GM20431 (cell line): ENCODE measurements at regions not wholly inside any gene's neighbourhood (a gene's known extent, or its start where the extent isn't known, plus 50 kb on each side); places are given as distances from the start of the nearest gene placed in this dataset.
"Not testable (repeated sequence)": the region's sequence is repeated elsewhere in the genome, so short reads cannot be mapped to it uniquely, and the experiment has no call there.

Source experiments
- in situ Hi-C: fragments of 300-500 bp; cut with MseI, MboI; formaldehyde crosslinking; loops from one replicate; pipeline ENCODE4 v1.15.0; 2020; ENCODE audit warnings: low sequenced_read_pairs; ENCODE audit not compliant: unreplicated experiment

DNA sequence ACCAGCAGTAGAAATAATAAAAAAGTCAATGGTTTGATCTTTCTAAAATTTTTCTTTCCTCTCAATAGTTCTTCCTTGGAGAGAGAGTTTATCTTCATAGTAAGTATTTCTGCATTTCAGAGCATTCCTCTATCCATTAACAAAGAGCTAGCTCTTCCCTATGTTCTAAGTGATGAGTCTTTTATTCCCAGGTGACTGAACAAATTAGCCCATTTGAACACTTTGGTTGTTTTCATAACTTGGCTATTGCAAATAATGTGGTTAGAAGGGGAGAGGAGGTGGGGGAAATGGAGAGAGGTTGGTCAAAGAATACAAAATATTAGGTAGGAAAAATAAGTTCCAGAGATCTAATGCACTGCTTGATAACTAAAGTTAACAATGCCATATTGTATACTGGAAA lies 598.9 kb downstream of the KCNT2 start:
- in situ Hi-C loops: no loop called here

DNA sequence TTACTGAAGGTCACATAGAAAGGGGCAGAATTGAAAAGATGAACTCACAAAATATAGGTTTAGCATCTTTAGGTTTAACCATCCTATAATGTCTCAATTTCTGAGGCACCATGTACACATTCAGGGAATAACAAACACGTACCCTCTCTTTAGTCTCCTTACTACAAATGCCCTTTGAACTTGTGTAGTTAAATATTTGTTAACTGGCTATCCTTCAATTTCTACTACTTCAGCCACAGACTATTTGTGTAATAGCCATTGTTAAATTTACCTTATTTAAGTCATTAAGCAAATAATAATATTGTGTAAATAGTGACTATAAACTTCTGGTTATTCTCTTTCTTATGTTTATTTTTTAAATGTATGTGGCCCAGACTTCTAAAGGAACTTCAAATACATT lies 600.5 kb downstream of the KCNT2 start:
- in situ Hi-C loops: no loop called here

DNA sequence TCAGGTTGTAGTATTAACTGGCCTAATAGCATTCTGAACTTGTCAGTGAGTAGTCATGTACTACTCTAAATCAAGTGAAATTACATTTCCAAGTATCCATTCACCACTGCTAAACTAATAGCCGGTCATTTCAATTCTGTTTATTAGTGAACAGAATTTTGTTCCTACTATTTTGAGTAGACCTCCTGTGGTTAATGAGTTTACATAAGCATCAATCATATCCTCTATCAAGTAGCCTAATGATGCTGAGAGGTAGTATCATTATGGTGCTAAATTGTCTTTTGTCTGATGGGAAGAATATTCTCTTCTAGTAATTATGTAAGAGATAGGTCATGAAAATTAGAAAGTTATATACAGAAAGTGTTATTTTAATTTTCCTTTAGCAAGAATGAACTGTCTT lies 602.8 kb downstream of the KCNT2 start:
- in situ Hi-C loops: no loop called here

DNA sequence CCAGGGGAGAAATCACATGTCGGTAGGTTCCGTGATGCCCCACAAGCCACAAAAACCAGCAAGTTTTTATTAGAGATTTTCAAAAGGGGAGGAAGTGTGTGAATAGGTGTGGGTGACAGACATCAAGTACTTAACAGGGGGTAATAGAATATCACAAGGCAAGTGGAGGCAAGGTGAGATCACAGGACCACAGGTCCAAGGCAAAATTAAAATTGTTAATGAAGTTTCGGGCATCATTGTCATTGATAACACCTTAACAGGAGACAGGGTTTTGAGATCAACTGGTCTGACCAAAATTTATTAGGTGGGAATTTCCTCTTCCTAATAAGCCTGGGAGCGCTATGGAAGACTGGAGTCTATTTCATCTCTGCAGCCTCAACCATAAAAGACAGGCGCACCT lies 603.9 kb downstream of the KCNT2 start:
- in situ Hi-C loops: not testable (repeated sequence)

DNA sequence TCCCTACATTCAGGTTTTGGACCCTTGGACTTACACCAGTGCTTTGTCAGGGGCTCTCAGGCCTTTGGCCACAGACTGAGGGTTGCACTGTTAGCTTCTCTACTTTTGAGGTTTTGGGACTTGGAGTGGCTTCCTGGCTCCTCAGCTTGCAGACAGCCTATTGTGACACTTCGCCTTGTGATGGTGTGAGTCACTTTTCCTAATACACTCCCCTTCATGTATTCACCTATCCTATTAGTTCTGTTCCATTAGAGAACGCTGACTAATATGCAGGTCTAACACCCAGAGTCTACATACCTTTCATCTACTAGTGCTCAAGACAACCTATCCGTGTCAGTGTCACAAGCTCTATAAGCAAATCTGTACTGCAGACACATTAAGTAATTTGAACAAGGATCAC lies 605.3 kb downstream of the KCNT2 start:
- in situ Hi-C loops: no loop called here

DNA sequence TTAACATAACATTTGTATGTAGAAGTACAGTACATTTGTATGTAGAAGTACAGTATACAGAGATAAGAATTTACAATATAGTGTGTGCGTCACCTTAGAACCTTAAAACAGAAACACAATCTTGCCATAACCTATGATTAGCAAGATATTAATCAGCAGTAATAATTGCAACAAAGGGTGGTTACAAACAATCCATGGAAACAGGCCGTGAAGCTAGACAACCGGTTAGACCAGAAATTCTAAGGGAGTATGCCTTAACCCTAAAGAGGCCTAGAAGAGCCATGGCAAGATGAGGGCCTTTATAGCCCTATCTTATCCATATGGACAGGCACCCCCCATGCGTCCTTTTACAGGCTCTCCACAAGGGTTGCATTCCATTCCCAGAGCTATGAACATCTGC lies 605.9 kb downstream of the KCNT2 start:
- in situ Hi-C loops: not testable (repeated sequence)

DNA sequence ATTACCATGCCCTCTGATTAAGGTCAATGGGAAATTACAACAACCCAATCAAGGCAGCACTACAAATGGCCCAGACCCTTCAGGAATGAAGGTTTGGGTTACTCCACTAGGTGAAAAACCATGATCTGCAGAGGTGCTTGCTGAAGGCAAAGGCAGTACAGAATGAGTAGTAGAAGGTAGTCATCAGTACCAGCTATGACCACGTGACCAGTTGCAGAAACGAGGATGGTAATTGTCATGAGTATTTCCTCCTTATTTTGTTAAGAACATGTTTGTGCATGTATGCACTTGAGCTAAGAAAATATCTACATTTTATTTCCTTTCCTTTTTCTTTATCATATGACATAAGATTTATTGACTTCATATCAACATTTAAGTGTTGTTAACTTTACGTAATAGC lies 607.1 kb downstream of the KCNT2 start:
- in situ Hi-C loops: no loop called here

DNA sequence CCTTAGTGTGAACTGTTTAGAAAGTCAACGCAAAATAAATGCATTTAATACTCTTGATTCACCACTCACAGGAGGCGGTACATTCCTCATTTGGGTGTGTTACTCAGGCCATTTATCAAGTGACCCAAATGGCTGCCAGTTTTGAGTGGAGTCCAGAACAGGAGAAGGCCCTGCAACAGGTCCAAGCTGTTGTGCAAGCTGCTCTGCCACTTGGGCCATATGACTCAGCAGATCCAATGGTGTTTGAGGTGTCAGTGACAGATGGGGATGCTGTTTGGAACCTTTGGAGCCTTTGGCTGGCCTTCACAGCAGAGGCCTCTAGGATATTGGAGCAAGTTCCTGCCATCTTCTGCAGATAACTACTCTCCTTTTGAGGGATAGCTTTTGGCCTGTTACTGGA lies 609.2 kb downstream of the KCNT2 start:
- in situ Hi-C loops: no loop called here

DNA sequence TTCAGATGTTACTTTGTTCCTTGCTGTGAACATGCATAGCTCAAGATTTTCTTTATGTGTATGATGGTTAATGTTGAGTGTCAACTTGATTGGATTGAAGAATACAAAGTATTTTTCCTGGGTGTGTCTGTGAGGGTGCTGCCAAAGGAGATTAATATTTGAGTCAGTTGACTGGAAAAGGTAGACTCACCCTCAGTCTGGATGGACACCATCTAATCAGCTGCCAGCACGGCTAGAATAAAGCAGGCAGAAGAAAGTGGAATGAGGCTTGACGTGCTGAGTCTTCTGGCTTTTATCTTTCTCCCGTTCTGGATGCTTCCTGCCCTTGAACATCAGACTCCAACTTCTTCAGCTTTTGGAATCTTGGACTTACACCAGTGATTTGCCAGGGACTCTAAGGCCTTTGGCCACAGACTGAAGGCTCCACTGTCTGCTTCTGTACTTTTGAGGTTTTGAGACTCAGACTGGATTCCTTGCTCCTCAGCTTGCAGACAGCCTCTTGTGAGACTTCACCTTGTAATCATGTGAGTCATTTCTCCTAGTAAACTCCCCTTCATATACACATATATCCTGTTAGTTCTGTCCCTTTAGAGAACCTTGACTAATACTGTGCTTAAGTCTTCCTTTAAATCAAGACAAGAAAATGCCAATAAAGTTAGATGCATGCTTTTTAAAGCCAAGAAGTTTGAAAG lies 626.6 kb downstream of the KCNT2 start:
- in situ Hi-C loops: no loop called here

DNA sequence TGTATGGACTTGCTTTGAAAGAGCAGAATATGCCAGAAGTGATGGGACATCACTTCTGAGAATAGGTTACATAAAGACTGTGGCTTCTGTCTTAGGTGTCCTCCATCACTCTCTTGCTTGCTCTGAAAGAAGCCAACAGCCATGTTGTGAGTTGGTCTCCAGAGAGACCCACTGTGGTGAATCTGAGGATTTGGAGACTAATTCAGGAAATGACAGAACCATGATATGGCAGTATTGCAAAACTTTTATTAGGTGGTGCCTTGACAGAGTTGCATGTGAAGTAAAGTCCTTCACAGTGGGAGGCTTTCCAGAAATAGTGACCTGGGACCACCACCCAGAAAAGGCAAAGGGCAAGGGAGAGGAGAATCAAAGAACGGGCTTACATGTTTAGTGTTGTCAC lies 628.6 kb downstream of the KCNT2 start:
- in situ Hi-C loops: no loop called here

DNA sequence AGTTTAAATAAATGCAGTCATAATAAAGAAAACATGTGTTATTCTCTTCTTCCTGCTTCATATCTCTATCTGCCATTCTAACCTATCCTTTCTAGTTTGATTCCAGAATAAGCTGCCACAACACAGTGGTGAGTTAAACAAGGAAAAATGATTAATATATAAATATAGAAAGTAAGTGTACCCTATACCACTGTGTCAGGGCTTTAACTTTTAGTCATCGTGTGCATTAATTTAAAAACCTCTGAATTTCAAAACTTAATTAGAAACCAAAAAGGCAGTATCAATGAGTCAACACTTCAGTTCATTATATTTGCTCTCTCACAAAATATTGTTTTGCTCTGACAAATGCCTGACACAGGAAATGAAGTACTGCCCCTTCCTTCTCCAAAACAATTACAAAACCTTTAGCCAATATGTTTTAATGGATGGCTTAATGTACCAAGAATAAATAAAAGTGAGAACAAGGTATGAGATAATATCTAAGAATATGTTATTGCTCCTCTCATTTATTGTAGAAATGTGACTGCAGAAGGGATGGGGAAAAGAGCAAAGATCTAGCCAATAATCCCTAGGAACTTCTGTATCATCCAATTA lies 634.8 kb downstream of the KCNT2 start:
- in situ Hi-C loops: no loop called here

DNA sequence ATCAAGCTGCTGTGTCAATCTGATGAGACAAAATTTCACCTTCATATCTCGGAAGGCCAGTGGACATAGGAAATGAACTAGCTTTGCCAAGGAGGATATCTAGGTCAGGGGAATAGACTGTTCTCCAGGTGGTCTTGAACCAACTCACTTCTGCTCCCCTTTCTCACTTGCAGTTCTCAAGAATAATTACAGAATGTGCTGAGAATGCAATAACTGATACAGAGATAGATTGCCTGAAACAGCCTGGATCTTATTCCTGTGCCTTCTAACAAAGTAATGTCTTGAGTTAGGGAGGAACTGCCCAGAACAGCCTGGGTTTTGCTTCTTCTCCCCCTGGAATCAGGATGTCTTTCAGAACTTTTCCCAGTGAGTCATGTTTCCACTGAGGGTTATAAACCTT lies 636.7 kb downstream of the KCNT2 start:
- in situ Hi-C loops: no loop called here

DNA sequence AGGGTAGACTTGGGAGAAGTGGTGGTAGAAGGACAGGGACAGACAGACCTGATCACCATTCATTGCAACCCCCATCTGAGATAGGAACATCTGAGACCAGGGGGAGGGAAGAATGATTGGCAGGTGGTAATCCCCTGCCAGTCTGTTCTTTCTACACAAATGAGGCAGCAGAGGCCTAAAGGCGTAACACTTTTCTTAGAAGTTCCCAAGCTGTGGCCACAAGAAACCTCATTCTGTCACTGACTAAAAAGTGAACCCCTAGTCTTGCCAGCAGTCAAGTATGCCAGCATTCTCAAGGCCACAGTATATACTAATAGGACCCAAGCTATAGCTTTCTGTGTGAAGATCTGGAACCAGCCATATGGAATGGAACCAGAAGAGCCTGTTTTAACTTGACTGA lies 638.0 kb downstream of the KCNT2 start:
- in situ Hi-C loops: no loop called here

DNA sequence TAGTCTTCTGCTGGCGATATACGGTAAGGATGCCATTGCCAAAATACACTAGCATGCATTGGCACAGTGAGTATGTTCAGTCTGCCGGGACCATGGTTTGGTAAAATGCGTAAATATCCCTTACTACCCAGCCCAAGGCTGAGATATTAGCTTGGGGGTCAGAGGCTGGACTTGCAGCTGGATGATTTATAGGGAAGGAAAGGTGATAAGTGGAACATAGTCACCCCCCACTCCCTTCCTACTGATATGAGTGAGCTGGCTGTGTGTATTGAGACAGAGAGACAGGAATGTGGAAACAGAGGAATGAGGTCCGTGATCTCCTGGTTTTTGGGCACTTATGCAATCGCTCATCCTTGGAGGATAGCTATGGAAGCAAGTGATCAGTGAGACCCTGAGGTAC lies 642.8 kb downstream of the KCNT2 start:
- in situ Hi-C loops: no loop called here

DNA sequence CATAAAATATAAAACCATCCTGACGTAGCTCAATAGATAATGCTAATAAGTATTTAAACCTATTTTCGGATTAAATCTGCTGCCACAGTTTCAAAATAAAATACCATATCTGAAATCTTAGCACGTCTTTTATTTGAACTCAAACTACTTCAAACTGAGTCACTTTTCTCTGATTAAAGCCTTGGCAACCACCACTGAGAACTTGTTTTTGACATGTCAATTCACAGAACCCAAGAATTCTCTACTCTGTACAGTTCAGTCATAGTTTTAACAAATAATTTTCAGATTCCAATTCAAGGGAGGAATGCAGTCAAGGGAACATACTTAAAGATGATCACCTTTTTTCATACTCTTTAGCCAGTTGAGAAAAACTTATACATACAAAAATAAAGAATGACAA lies 643.2 kb downstream of the KCNT2 start:
- in situ Hi-C loops: no loop called here

DNA sequence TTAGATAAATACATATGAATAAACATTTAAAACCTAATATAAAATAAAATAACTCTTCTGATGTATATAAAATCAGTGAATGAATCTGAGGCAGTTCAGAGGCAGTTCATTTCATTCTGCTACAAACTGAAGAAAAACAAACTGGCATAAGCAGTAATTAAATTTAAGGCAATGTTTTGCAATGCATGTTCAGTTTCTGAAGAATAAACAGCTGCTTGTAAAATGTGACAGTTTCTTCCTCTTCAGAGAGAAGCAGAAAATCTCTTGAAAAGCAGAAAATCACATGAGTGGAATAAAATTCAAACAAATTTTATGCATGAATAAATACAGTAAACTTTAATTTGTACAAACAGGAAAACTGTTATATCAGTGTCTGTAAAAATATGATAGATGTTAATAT lies 643.7 kb downstream of the KCNT2 start:
- in situ Hi-C loops: no loop called here

DNA sequence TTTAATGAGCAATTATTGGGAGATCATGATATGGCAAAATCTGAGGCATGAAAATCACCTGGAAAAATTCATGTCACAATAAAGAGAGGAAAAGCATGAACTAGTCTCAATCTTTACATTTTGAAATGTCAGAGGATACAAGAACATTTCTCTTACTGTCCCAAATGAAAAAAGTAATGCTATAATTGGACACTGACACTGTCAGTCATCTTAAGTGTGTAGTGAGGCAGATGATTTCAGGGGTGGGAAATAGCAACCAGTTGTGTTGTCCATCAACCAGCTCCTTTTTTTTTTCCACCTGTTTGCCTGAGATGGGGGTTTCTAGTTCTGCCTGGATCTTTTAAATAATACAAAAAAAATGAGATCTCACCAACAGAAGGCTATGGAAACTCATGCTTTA lies 646.2 kb downstream of the KCNT2 start:
- in situ Hi-C loops: no loop called here

DNA sequence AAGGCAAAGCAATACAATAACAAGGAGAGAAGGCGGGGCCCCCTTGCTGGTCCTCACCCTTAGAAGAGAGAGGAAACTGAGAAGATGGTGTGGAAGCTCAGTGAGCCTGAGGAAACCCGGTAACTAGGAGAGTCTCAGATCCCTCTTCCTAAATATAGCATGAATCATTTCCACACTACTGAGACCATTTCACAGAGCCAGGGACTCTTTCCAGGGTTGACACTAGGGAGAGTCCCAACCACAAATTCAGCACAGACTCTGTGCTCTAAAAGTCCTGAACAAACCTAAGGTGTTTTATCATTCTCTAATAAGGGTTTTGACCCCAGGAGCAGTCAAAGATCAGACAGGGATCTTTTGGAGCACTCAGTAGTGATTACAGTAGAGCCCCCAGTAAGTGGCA lies 647.7 kb downstream of the KCNT2 start:
- in situ Hi-C loops: no loop called here

DNA sequence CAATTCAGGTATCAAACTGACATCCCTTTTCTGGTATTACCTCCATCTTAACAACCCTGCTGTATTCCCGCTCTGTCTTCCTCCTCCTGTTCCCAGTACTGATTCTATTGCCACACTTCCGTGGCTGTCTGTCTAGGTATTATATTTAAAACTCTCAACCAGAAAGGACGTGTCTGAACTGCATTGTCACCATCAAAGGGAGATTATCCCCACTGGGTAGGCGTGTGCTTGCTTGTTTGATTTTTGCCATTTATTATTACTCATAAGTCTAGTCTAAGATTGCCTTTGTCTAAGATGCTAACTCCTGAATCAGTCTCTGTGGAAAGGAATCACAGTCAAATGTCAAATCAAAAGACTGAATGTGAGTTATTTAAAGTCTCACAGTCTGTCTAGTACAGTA lies 650.1 kb downstream of the KCNT2 start:
- in situ Hi-C loops: no loop called here

DNA sequence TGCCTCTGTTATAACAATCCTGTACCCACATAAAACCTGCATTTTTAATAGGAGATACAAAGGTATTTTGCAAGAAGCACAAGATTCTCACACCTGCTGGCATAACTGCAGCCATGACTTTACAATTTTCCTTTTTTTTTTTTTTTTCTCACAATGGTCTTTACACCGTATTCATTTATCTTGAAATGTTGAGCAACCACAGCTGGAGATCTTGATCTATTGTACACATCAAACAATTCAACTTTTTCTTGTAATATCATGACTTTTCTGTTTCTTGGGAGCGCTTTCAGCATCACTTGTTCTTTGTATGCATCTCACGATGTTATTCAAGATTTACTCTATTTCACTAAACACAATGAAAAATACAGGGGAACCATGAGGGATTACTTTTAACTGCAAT lies 651.4 kb downstream of the KCNT2 start:
- in situ Hi-C loops: no loop called here

DNA sequence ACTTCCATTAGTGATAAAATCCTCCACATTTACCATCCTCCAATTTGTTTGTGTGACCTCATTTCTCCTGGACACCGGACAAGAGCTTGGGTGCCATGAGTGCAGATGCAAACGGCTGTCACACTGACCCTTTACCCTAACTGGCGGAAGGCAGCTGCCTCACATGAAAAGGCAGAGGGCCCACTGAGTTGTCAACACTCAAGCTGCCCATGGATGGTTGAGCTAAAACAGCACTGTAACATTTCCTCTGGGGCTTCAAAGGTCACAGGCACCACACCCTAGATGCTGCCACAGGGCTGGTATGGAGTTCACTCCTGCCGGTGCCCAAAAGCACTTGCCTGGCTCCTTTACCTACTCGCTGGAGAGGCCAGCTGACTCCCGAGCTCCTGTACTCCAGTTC lies 653.4 kb downstream of the KCNT2 start:
- in situ Hi-C loops: no loop called here

DNA sequence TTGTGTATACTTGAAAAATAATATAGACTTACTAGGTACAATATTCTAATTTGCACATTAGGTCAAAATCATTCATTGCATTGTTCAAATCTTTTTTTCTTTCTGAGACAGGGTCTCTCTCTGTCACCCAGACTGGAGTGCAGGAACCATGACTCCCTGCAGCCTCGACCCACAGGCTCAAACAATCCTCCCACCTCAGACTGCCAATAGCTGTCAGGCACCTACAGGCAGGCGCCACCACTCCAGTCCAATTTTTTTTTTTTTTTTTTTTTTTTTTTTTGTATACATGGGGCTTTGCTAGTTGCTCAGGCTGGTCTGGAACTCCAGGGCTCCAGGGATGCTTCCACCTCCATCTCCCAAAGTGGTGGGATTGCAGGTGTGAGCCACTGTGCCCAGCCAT lies 656.9 kb downstream of the KCNT2 start:
- in situ Hi-C loops: no loop called here
